H9 (cell line): ENCODE measurements at regions not wholly inside any gene's neighbourhood (a gene's known extent, or its start where the extent isn't known, plus 50 kb on each side); places are given as distances from the start of the nearest gene placed in this dataset.

Experiments used
- DNase-seq: peaks from one replicate; pipeline ENCODE4 v3.0.0-alpha.2; 2017
- H2AFZ ChIP-seq: one replicate; pipeline ENCODE4 v1.6.1; 2013; ENCODE audit warnings: mild to moderate bottlenecking, low read length, control low read depth, moderate library complexity
- H2AK5ac ChIP-seq: 2 replicates; pipeline ENCODE4 v1.6.1; 2013; ENCODE audit warnings: low read length, control low read depth, mixed read lengths; ENCODE audit not compliant: insufficient read length
- H2BK120ac ChIP-seq: one replicate; pipeline ENCODE4 v1.6.1; 2013; ENCODE audit warnings: low read depth, mild to moderate bottlenecking, low read length, control low read depth, inconsistent platforms; ENCODE audit not compliant: poor library complexity, severe bottlenecking
- H2BK12ac ChIP-seq: 2 replicates; pipeline ENCODE4 v1.6.1; 2013; ENCODE audit warnings: low read length, control low read depth, mixed read lengths, low read depth; ENCODE audit not compliant: insufficient read length
- H2BK15ac ChIP-seq: 2 replicates; pipeline ENCODE4 v1.6.1; 2013; ENCODE audit warnings: low read depth, low read length, control low read depth
- H2BK20ac ChIP-seq: one replicate; pipeline ENCODE4 v1.6.1; 2013; ENCODE audit warnings: low read depth, mild to moderate bottlenecking, low read length, control low read depth, inconsistent platforms; ENCODE audit not compliant: poor library complexity, severe bottlenecking
- H2BK5ac ChIP-seq: 2 replicates; pipeline ENCODE4 v1.6.1; 2013; ENCODE audit warnings: low read length, control low read depth, mixed read lengths; ENCODE audit not compliant: insufficient read length
- H3K14ac ChIP-seq: 2 replicates; pipeline ENCODE4 v1.6.1; 2013; ENCODE audit warnings: low read length, control low read depth; ENCODE audit not compliant: insufficient read depth
- H3K18ac ChIP-seq: 2 replicates; pipeline ENCODE4 v1.6.1; 2013; ENCODE audit warnings: low read depth, mild to moderate bottlenecking, mixed read lengths, low read length, control low read depth; ENCODE audit not compliant: insufficient read length
- H3K23ac ChIP-seq: 2 replicates; pipeline ENCODE4 v1.6.1; 2013; ENCODE audit warnings: low read length, control low read depth, mixed read lengths, low read depth; ENCODE audit not compliant: insufficient read length
- H3K23me2 ChIP-seq: 2 replicates; pipeline ENCODE4 v1.6.1; 2013; ENCODE audit warnings: low read depth, mild to moderate bottlenecking, mixed read lengths, low read length, control low read depth; ENCODE audit not compliant: insufficient read length, poor library complexity, severe bottlenecking
- H3K27ac ChIP-seq: 2 replicates; pipeline ENCODE4 v1.5.1; 2013; ENCODE audit warnings: low read length, control low read depth, mixed read lengths, low read depth; ENCODE audit not compliant: insufficient read length
- H3K27me3 ChIP-seq: 2 replicates; pipeline ENCODE4 v1.6.1; 2013; ENCODE audit warnings: low read length, control low read depth, inconsistent platforms; ENCODE audit not compliant: insufficient read depth
- H3K4ac ChIP-seq: 2 replicates; pipeline ENCODE4 v1.6.1; 2013; ENCODE audit warnings: low read depth, mild to moderate bottlenecking, control low read depth, inconsistent platforms, low read length, moderate library complexity
- H3K4me1 ChIP-seq: 2 replicates; pipeline ENCODE4 v1.6.1; 2013; ENCODE audit warnings: low read length, control low read depth, inconsistent platforms; ENCODE audit not compliant: insufficient read depth
- H3K4me2 ChIP-seq: 2 replicates; pipeline ENCODE4 v1.6.1; 2013; ENCODE audit warnings: low read length, control low read depth, mixed read lengths; ENCODE audit not compliant: insufficient read length, insufficient read depth
- H3K56ac ChIP-seq: 2 replicates; pipeline ENCODE4 v1.6.1; 2013; ENCODE audit warnings: low read depth, mild to moderate bottlenecking, mixed read lengths, low read length, control low read depth; ENCODE audit not compliant: insufficient read length
- H3K79me1 ChIP-seq: 2 replicates; pipeline ENCODE4 v1.6.1; 2013; ENCODE audit warnings: low read depth, mild to moderate bottlenecking, moderate library complexity, low read length, control low read depth, inconsistent platforms; ENCODE audit not compliant: insufficient read depth, poor library complexity, severe bottlenecking
- H3K79me2 ChIP-seq: 2 replicates; pipeline ENCODE4 v1.6.1; 2013; ENCODE audit warnings: low read length, control low read depth, inconsistent platforms; ENCODE audit not compliant: insufficient read depth
- H3K9ac ChIP-seq: 2 replicates; pipeline ENCODE4 v1.6.1; 2013; ENCODE audit warnings: low read length, control low read depth, mixed read lengths; ENCODE audit not compliant: insufficient read length; ENCODE audit errors: extremely low read depth
- H3K9me3 ChIP-seq: one replicate; pipeline ENCODE4 v1.6.1; 2013; ENCODE audit warnings: low read depth, low read length, inconsistent platforms; ENCODE audit not compliant: control insufficient read depth
- H3T11ph ChIP-seq: one replicate; pipeline ENCODE4 v1.6.1; 2013; ENCODE audit warnings: mild to moderate bottlenecking, low read length, control low read depth, inconsistent platforms
- H4K20me1 ChIP-seq: one replicate; pipeline ENCODE4 v1.6.1; 2013; ENCODE audit not compliant: control insufficient read depth, insufficient read length, insufficient read depth
- H4K5ac ChIP-seq: 2 replicates; pipeline ENCODE4 v1.6.1; 2013; ENCODE audit warnings: low read depth, mild to moderate bottlenecking, mixed read lengths, low read length, control low read depth; ENCODE audit not compliant: insufficient read length
- H4K8ac ChIP-seq: replicated peaks from 2 replicates; pipeline ENCODE4 v1.6.1; 2013; ENCODE audit warnings: low read length, control low read depth, mixed read lengths, low read depth; ENCODE audit not compliant: insufficient read length
- H4K91ac ChIP-seq: 2 replicates; pipeline ENCODE4 v1.6.1; 2013; ENCODE audit warnings: low read depth, mild to moderate bottlenecking, moderate library complexity, mixed read lengths, low read length, control low read depth; ENCODE audit not compliant: insufficient read length
- H3K27ac Mint-ChIP-seq, 3 experiments: 2 replicates in 2 of 3; 3 replicates in 1 of 3; pipeline ENCODE4 v1.8.0; 2020 to 2021; ENCODE audit warnings: mixed read lengths in 3 of 3, mild to moderate bottlenecking in 1 of 3, moderate library complexity in 1 of 3
- H3K27me3 Mint-ChIP-seq: 2 replicates; pipeline ENCODE4 v1.8.0; 2021; ENCODE audit warnings: low read depth, mild to moderate bottlenecking, moderate library complexity, mixed read lengths
- H3K36me3 Mint-ChIP-seq, 3 experiments: 2 replicates in 2 of 3; 3 replicates in 1 of 3; pipeline ENCODE4 v1.8.0; 2020 to 2021; ENCODE audit warnings: low read depth in 3 of 3, mixed read lengths in 3 of 3; ENCODE audit not compliant: insufficient read depth in 1 of 3
- H3K4me1 Mint-ChIP-seq, 2 experiments: 2 replicates each; pipeline ENCODE4 v1.8.0; 2020; ENCODE audit warnings: mixed read lengths in 2 of 2
- H3K4me3 Mint-ChIP-seq, 2 experiments: 2 replicates in 1 of 2; 3 replicates in 1 of 2; pipeline ENCODE4 v1.8.0; 2020 to 2021; ENCODE audit warnings: mild to moderate bottlenecking in 2 of 2, mixed read lengths in 2 of 2, moderate library complexity in 1 of 2
- H3K9me3 Mint-ChIP-seq, 2 experiments: 2 replicates in 1 of 2; 3 replicates in 1 of 2; pipeline ENCODE4 v1.8.0; 2020; ENCODE audit warnings: mild to moderate bottlenecking in 2 of 2, mixed read lengths in 2 of 2, moderate library complexity in 1 of 2
- CTCF ChIP-seq: fragments of 200-600 bp; sonication (generic); conservative IDR thresholded peaks from 3 replicates; pipeline ENCODE4 v1.8.0; 2021; ENCODE audit warnings: antibody characterized with exemption, mild to moderate bottlenecking
- WGBS: extraction: QIAGEN DNeasy Blood & Tissue Kit; methylation state at CpG from one replicate; pipeline ENCODE4 v1.1.7; 2013; ENCODE audit warnings: missing lambda C conversion rate, low lambda C conversion rate, mixed read lengths; ENCODE audit not compliant: insufficient read length; ENCODE audit errors: extremely low coverage; 5-methylcytosine and 5-hydroxymethylcytosine counted together

- Histone ChIP-seq H2BK120ac (no peak overlapping the region), H3K14ac (no peak overlapping the region), H3T11ph (no peak overlapping the region), H4K8ac (no peak overlapping the region), H3K4me1 (peaks cover 6% of the 10 kb centered on the region; the same call in 1 of the 2 replicates), H3K18ac (no peak overlapping the region), H3K9ac (no peak overlapping the region), H3K9me3 (no peaks in the 10 kb centered on the region), H3K4me2 (no peak overlapping the region), H3K56ac (no peak overlapping the region), H2AFZ (no peak overlapping the region), H3K23me2 (no peaks in the 10 kb centered on the region), H4K91ac (no peak overlapping the region), H2BK12ac (no peak overlapping the region), H4K20me1 (peaks cover 3% of the 10 kb centered on the region), H3K27me3 (no peaks in the 10 kb centered on the region), H3K79me1 (no peaks in the 10 kb centered on the region), H2AK5ac (no peak overlapping the region), H2BK5ac (no peak overlapping the region), H2BK20ac (no peak overlapping the region), H4K5ac (no peak overlapping the region), H3K23ac (no peak overlapping the region), H2BK15ac (no peak overlapping the region), H3K79me2 (no peaks in the 10 kb centered on the region), H3K4ac (no peak overlapping the region), H3K27ac (no peak overlapping the region)
- Mint-ChIP-seq H3K9me3 (peaks cover 0 to 3% of the 10 kb centered on the region in 2 experiments; a peak in 2 of 5 replicates), H3K4me3 (no peak overlapping the region), H3K4me1 (peaks cover 31 to 32% of the 10 kb centered on the region in 2 experiments), H3K36me3 (no peaks in the 10 kb centered on the region; a peak in 1 of 7 replicates), H3K27me3 (no peaks in the 10 kb centered on the region; the same call in 1 of the 2 replicates), H3K27ac (no peak overlapping the region)
- no CpG with 5 or more reads among the region's 1 CpG for WGBS
- TF ChIP-seq CTCF = no peak
- DNase-seq = no peak
Observed at GRCh38 chr4:52203351-52203750, 152.2 kb downstream of the SPATA18 start.
